AML-193 (cell line): ENCODE measurements at regions not wholly inside any gene's neighbourhood (a gene's known extent, or its start where the extent isn't known, plus 50 kb on each side); places are given as distances from the start of the nearest gene placed in this dataset.
"Not testable (repeated sequence)": the region's sequence is repeated elsewhere in the genome, so short reads cannot be mapped to it uniquely, and the experiment has no call there.

Experiments
- DNase-seq, 2 experiments: peaks; one replicate each; lab custom pipeline; 2025; lab: John Stamatoyannopoulos, UW

- no peak for DNase-seq
Observed at GRCh38 chr14:106489112-106489881, 962.9 kb downstream of the TMEM121 start.

- no peak for DNase-seq
Observed at GRCh38 chr14:106490442-106490841, 964.1 kb downstream of the TMEM121 start.

DNA sequence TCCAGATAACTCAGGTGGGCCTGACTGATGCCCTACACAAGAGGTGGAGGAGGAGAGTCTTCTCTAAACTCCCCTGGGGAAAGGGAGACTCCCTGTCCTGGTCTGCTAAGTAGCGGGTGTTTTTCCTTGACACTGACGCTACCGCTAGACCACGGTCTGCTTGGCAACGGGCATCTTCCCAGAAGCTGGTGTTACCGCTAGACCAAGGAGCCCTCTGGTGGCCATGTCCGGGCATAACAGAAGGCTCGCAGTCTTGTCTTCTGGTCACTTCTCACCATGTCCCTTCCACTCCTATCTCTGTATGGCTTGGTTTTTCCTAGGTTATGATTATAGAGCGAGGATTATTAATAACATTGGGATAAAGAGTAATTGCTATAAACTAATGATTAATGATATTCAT lies 965.5 kb downstream of the TMEM121 start:
- no peak for DNase-seq

GRCh38 chr14:106493962-106494823 lies 967.8 kb downstream of the TMEM121 start:
- no peak for DNase-seq

GRCh38 chr14:106500571-106500970 lies 974.2 kb downstream of the TMEM121 start:
- DNase-seq = no peak

GRCh38 chr14:106501898-106502297 lies 975.5 kb downstream of the TMEM121 start:
- no peak for DNase-seq

DNA sequence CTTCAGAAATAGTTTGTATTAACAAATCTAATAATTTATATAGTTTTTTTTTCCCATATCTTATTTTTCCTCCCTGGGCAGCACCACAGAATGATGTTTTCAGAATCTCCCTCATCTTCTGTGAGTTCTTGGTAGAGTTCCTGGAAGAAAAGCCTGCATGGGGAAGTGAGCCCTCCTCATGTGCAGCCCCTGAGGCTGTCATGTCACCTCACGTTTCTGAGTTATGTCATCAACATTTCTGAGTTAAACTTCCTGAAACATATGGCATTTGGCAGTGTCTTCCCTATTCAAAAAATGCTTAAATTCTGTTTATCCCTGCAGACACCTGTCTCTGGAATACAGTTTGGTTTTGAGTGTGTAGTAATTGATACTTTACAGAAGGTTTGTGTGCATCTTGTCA lies 979.0 kb downstream of the TMEM121 start:
- no peak for DNase-seq

GRCh38 chr14:106506881-106507305 lies 980.5 kb downstream of the TMEM121 start:
- DNase-seq = no peak

DNA sequence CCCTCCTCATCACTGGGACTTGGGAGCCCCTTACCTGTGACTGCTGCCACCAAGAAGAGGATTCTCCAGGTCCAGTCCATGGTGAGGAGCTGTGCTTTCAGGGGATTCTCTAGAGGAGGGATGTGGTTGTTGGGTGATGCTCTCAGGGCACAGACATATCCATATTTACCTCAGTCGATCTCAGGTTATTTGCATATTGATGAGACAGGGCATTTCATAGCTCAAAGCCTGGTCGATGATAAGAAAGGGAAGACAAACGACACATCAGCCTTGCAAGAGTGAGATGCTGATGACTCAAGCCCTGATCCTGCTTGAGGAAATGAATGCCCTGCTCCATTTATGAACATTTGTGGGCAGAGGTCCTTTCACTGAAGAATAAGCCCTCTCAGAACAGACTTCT lies 981.0 kb downstream of the TMEM121 start:
- DNase-seq = no peak

GRCh38 chr14:106508216-106508615 lies 981.8 kb downstream of the TMEM121 start:
- no peak for DNase-seq

DNA sequence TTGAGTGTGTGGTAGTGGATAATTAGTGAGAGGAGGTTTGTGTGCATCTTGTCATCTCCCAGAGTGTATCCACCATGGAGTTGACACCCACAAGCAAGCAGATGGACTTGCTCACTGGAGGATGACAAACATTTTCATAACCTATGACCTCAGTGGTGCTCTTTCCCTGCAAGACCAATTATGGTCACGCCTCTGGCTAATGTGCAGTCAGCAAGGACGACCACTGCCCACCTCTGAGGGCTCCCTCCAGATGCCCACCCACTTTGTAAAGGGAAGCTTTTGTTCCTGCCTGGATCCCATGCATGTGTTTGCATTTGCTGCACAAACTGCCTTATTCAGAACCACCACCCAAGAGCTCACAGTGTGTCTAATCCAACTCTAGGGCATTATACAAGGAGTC lies 982.8 kb downstream of the TMEM121 start:
- DNase-seq = no peak

DNA sequence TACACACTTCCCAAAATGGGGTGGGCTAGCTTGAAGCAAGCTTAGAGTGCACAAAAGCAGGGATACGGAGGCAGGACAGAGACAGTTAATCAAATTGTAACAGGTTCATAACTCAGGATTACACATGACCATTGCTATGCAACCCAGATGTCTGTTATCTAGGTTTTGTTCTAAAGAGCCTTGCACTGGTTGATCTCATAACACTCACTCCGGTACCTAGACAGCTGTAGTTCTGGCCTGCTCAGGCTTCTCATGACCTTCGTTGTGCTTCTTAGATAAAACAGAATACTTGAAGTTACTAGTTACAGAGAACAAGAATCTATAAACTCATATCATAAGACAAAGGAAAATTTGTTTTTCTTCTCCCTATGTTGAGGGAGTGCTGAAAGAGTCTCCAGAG lies 983.4 kb downstream of the TMEM121 start:
- DNase-seq = no peak

DNA sequence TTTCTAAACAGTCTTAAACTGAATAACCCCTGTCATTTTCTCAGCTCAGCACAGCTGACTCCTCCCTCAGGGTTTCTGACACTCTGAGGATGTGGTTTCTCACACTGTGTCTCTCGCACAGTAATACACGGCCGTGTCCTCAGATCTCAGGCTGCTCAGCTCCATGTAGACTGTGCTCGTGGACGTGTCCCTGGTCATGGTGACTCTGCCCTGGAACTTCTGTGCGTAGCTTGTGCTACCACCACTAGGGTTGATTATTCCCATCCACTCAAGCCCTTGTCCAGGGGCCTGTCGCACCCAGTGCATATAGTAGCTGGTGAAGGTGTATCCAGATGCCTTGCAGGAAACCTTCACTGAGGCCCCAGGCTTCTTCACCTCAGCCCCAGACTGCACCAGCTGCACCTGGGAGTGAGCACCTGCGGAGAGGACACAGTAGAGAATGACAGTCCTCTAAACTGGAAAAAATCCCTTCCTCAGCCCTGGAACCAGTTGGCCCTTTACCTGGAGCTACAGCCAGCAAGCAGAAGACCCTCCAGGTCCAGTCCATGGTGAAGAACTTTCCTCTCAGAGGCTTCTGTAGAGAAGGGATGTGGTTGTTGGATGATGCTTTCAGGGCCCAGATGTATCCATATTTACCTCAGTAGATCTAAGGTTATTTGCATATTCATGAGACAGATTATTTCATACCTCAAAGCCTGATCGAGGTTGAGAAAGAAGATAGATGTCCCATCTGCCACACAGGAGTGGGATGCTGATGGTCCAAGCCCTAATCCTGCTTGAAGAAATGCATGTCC lies 984.8 kb downstream of the TMEM121 start:
- DNase-seq = no peak

DNA sequence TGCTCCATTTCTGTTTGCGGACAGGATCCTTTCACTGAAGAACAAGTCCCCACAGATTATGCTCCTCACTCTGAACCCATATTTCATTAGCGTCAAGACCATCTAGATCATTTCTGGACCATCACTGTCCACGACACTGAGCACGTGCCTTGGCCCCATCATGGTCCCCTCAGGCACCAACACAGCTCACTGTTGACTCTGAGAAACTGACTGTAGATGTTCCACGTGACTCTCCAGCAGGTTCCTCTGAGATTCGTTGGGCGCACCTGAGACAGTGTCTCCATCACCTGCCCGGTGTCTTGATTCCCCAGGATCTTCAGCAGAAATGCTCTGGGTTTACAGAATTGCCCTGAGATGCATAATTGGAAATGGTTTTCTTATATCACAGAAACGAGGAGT lies 985.4 kb downstream of the TMEM121 start:
- no peak for DNase-seq

DNA sequence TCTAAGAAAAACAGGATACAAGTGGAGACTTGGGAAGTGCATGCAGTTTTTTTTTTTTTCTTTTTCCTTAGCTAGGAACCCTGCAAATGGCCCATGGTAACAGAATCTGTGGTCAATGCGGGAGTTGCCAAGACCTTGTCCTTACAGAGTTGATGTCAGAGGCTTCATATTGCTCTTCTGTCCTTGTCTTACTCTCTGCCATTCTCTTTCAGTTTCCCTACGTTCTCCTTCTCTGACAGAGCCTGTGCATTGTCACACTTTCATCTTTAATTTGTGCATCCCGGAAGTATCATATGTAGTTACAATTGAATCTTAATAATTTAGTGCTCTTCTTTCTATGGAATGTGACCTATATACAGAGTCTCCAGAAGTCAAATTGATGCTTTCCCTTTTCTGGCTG lies 986.9 kb downstream of the TMEM121 start:
- no peak for DNase-seq

- peak; percentile 75 to 76 for DNase-seq
Observed at GRCh38 chr14:106518054-106518943, 991.9 kb downstream of the TMEM121 start.

GRCh38 chr14:106522118-106522517 lies 995.7 kb downstream of the TMEM121 start:
- DNase-seq = not testable (repeated sequence)

- DNase-seq = no peak
Observed at GRCh38 chr14:106522990-106523389, 996.6 kb downstream of the TMEM121 start.

- DNase-seq = no peak
Observed at GRCh38 chr14:106528717-106529116, 1002.3 kb downstream of the TMEM121 start.

DNA sequence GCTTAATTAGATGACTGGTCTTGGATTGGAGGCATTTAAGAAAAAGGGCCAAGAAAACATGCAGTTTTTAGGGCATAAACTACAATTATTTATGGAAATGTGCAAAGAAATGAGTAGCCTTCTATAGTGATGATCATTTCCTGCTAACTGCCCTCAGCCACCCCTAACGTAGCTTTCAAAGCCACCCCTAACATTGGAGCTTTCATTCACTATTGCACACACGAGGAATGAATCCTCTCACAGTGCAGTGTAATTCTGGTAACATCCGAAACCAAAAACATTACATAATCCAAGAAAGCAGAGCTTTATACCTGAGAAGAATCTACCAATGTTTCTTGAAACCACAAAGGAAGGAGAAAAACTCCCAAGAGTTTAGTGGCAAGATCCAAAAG lies 1003.6 kb downstream of the TMEM121 start:
- DNase-seq = no peak

DNA sequence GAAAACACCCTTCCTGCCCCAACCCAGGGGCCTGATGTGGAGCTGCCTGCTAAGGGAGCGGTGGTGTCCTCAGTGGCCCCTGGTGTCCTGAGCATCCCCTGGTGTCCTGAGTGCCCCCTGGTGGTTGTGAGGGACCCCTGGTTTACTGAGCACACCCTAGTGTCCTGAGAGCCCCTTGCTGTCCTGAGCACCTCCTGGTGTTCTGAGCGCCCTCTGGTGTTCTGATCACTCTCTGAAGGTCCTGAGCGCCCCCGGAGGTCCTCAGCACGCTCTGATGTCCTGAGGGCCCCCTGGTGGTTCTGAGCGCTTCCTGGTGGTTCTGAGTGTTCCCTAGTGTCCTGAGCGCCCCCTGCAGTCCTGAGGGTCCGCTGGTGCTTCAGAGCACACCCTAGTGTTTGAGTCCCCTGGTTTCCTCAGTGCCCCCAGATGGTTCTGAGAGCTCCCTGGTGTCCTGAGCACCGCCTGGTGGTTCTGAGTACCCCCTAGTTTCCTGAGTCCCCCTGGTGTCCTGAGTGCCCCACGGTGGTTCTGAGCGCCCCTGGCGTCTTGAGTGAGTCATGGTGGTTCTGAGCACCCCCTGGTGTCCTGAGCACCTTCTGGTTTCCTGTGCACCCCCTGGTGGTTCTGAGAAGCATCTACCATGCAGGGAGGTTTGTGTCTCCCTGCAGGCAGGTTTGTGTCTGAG lies 1004.2 kb downstream of the TMEM121 start:
- no peak for DNase-seq
